Chondrocyte (in vitro differentiated cells): ENCODE measurements at regions not wholly inside any gene's neighbourhood (a gene's known extent, or its start where the extent isn't known, plus 50 kb on each side); places are given as distances from the start of the nearest gene placed in this dataset.
A peak's percentile ranks its signal among the peaks of the same experiment; 100 is the strongest.
"Not testable (repeated sequence)": the region's sequence is repeated elsewhere in the genome, so short reads cannot be mapped to it uniquely, and the experiment has no call there.

Experiments used
- DNase-seq: peaks from one replicate; pipeline ENCODE4 v3.0.0; 2021; ENCODE audit warnings: mixed read lengths, low spot score
- H3K27ac Mint-ChIP-seq: one replicate; pipeline ENCODE4 v1.8.0; 2021; ENCODE audit warnings: mild to moderate bottlenecking, moderate library complexity, mixed read lengths; ENCODE audit not compliant: unreplicated experiment
- H3K27me3 Mint-ChIP-seq: 2 replicates; pipeline ENCODE4 v1.8.0; 2021; ENCODE audit warnings: low read depth, mixed read lengths
- H3K36me3 Mint-ChIP-seq: 2 replicates; pipeline ENCODE4 v1.8.0; 2021; ENCODE audit warnings: low read depth, mixed read lengths
- H3K4me1 Mint-ChIP-seq: 2 replicates; pipeline ENCODE4 v1.8.0; 2021; ENCODE audit warnings: low read depth, mild to moderate bottlenecking, mixed read lengths
- H3K4me3 Mint-ChIP-seq: one replicate; pipeline ENCODE4 v1.8.0; 2021; ENCODE audit warnings: mild to moderate bottlenecking, moderate library complexity, mixed read lengths; ENCODE audit not compliant: unreplicated experiment
- H3K9me3 Mint-ChIP-seq: 2 replicates; pipeline ENCODE4 v1.8.0; 2021; ENCODE audit warnings: low read depth, mixed read lengths
- CTCF ChIP-seq: fragments of 200-600 bp; sonication (generic); IDR thresholded peaks from 2 replicates; pipeline ENCODE4 v1.5.0; 2021; ENCODE audit warnings: antibody characterized with exemption, mild to moderate bottlenecking, moderate library complexity

- no peaks in the 10 kb centered on the region for H3K36me3 Mint-ChIP-seq
- H3K4me3 Mint-ChIP-seq: no peak overlapping the region
- DNase-seq: no peak
- TF ChIP-seq CTCF: no peak
- H3K27me3 Mint-ChIP-seq: peaks cover 3% of the 10 kb centered on the region
- H3K4me1 Mint-ChIP-seq: peaks cover 6% of the 10 kb centered on the region
- peaks cover 2% of the 10 kb centered on the region for H3K9me3 Mint-ChIP-seq
- no peak overlapping the region for H3K27ac Mint-ChIP-seq
Observed at GRCh38 chr11:82041764-82042163, 691.9 kb downstream of the FAM181B start.

- DNase-seq: no peak
- Mint-ChIP-seq H3K9me3 (no peaks in the 10 kb centered on the region), H3K4me3 (no peak overlapping the region), H3K27me3 (peaks cover 3% of the 10 kb centered on the region), H3K27ac (no peak overlapping the region), H3K4me1 (no peaks in the 10 kb centered on the region), H3K36me3 (no peaks in the 10 kb centered on the region)
- TF ChIP-seq CTCF: peak; percentile 67
Observed at GRCh38 chr11:82038154-82038553, 695.5 kb downstream of the FAM181B start.

- Mint-ChIP-seq H3K27me3 (no peaks in the 10 kb centered on the region), H3K4me3 (no peak overlapping the region), H3K9me3 (no peaks in the 10 kb centered on the region), H3K36me3 (no peaks in the 10 kb centered on the region), H3K27ac (no peak overlapping the region), H3K4me1 (no peaks in the 10 kb centered on the region)
- peak; percentile 12 for TF ChIP-seq CTCF
- no peak for DNase-seq
Observed at GRCh38 chr11:82034527-82034926, 699.1 kb downstream of the FAM181B start.

GRCh38 chr11:82027335-82027734 is 706.3 kb downstream of the FAM181B start:
- H3K9me3 Mint-ChIP-seq, H3K4me3 Mint-ChIP-seq, DNase-seq, H3K4me1 Mint-ChIP-seq, H3K27me3 Mint-ChIP-seq, H3K36me3 Mint-ChIP-seq, H3K27ac Mint-ChIP-seq: not testable (repeated sequence)

- Mint-ChIP-seq H3K9me3 (no peaks in the 10 kb centered on the region), H3K27ac (no peak overlapping the region), H3K36me3 (no peaks in the 10 kb centered on the region), H3K4me3 (no peak overlapping the region), H3K4me1 (no peaks in the 10 kb centered on the region), H3K27me3 (no peaks in the 10 kb centered on the region)
- no peak for DNase-seq
- no peak for TF ChIP-seq CTCF
Observed at GRCh38 chr11:82024760-82025159, 708.9 kb downstream of the FAM181B start.

GRCh38 chr11:82012276-82012675 is 721.4 kb downstream of the FAM181B start:
- H3K9me3 Mint-ChIP-seq: no peaks in the 10 kb centered on the region

More at GRCh38 chr11:82012276-82012675, 721.4 kb downstream of the FAM181B start:
- no peak overlapping the region for H3K27ac Mint-ChIP-seq
- no peaks in the 10 kb centered on the region for H3K36me3 Mint-ChIP-seq
- TF ChIP-seq CTCF: no peak
- DNase-seq: no peak
- no peaks in the 10 kb centered on the region for H3K4me1 Mint-ChIP-seq
- H3K27me3 Mint-ChIP-seq: peaks cover 3% of the 10 kb centered on the region
- H3K4me3 Mint-ChIP-seq: no peak overlapping the region
